Left hindlimb (tissue), 1 donor: ENCODE measurements at regions not wholly inside any gene's neighbourhood (a gene's known extent, or its start where the extent isn't known, plus 50 kb on each side); places are given as distances from the start of the nearest gene placed in this dataset.

Source experiments
- DNase-seq: peaks from one replicate; pipeline ENCODE4 v3.0.0-alpha.2; 2018

- no peak for DNase-seq
Measured at GRCh38 chr17:36761203-36761950, 160.0 kb downstream of the MRM1 start.

GRCh38 chr17:36765436-36766043, 164.2 kb downstream of the MRM1 start:
- DNase-seq, result no peak

- DNase-seq, result no peak
Measured at GRCh38 chr17:36768394-36768793, 167.0 kb downstream of the MRM1 start.

GRCh38 chr17:36773039-36773438, 164.2 kb upstream of the LHX1 start:
- no peak for DNase-seq

GRCh38 chr17:36777118-36777517, 160.2 kb upstream of the LHX1 start:
- no peak for DNase-seq

GRCh38 chr17:36778448-36778847, 158.8 kb upstream of the LHX1 start:
- DNase-seq, result no peak

- no peak for DNase-seq
Measured at GRCh38 chr17:36779550-36779949, 157.7 kb upstream of the LHX1 start.

GRCh38 chr17:36784633-36785032, 152.6 kb upstream of the LHX1 start:
- DNase-seq, result no peak

- no peak for DNase-seq
Measured at GRCh38 chr17:36786867-36787266, 150.4 kb upstream of the LHX1 start.

- no peak for DNase-seq
Measured at GRCh38 chr17:36791150-36791941, 145.9 kb upstream of the LHX1 start.

- no peak for DNase-seq
Measured at GRCh38 chr17:36791942-36792475, 145.3 kb upstream of the LHX1 start.

- no peak for DNase-seq
Measured at GRCh38 chr17:36792849-36793248, 144.4 kb upstream of the LHX1 start.

- no peak for DNase-seq
Measured at GRCh38 chr17:36793976-36794375, 143.3 kb upstream of the LHX1 start.

GRCh38 chr17:36807496-36808179, 129.6 kb upstream of the LHX1 start:
- no peak for DNase-seq

- no peak for DNase-seq
Measured at GRCh38 chr17:36808180-36808661, 129.1 kb upstream of the LHX1 start.

- no peak for DNase-seq
Measured at GRCh38 chr17:36812762-36813161, 124.5 kb upstream of the LHX1 start.

- DNase-seq, result no peak
Measured at GRCh38 chr17:36813357-36813756, 123.9 kb upstream of the LHX1 start.

GRCh38 chr17:36813957-36814563, 123.2 kb upstream of the LHX1 start:
- DNase-seq, result no peak

GRCh38 chr17:36814958-36815357, 122.3 kb upstream of the LHX1 start:
- DNase-seq, result no peak

GRCh38 chr17:36816214-36816906, 120.9 kb upstream of the LHX1 start:
- no peak for DNase-seq

GRCh38 chr17:36816907-36817288, 120.4 kb upstream of the LHX1 start:
- no peak for DNase-seq
